G401.6 (cell line): ENCODE measurements at regions not wholly inside any gene's neighbourhood (a gene's known extent, or its start where the extent isn't known, plus 50 kb on each side); places are given as distances from the start of the nearest gene placed in this dataset.
"Not testable (repeated sequence)": the region's sequence is repeated elsewhere in the genome, so short reads cannot be mapped to it uniquely, and the experiment has no call there.

Experiments
- FAIRE-seq: peaks from 2 replicates; lab custom pipeline; 2012; peaks lifted over from hg19 to GRCh38; lab: Jason Lieb, UNC

- FAIRE-seq, result not testable (repeated sequence)
Observed at GRCh38 chr4:147246528-147246927, 234.4 kb upstream of the EDNRA start.

- FAIRE-seq, result no peak
Observed at GRCh38 chr4:147247579-147247978, 233.3 kb upstream of the EDNRA start.

DNA sequence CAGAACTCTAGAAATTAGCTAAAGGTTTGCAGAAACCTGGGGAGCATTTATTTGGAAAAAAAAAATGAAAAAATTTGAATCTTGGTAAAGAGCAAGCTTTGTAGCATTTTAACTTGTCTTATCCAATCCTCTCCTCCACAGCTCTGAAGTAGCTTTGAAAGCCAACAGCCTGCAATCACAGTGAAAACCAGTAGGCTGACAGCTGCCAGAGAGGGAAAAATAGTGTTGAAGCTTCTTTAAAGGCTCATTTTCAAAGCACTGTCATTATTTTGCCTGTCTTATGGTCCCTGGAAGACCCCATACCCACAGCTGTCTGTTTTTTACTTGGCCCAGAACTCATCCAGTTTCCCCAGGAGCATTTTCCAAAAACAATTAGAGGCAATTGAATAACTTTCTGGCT, 230.8 kb upstream of the EDNRA start:
- no peak for FAIRE-seq

DNA sequence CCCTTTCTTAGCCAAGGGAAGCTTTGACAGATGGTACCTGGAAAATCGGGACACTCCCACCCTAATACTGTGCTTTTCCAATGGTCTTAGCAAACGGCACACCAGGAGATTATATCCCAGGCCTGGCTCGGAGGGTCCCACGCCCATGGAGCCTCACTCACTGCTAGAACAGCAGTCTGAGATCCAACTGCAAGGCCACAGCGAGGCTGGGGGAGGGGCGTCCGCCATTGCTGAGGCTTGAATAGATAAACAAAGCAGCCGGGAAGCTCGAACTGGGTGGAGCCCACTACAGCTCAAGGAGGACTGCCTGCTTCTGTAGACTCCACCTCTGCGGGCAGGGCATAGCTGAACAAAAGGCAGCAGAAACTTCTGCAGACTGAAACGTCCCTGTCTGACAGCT, 225.6 kb upstream of the EDNRA start:
- FAIRE-seq, result not testable (repeated sequence)

- FAIRE-seq, result not testable (repeated sequence)
Observed at GRCh38 chr4:147259271-147259670, 221.6 kb upstream of the EDNRA start.

DNA sequence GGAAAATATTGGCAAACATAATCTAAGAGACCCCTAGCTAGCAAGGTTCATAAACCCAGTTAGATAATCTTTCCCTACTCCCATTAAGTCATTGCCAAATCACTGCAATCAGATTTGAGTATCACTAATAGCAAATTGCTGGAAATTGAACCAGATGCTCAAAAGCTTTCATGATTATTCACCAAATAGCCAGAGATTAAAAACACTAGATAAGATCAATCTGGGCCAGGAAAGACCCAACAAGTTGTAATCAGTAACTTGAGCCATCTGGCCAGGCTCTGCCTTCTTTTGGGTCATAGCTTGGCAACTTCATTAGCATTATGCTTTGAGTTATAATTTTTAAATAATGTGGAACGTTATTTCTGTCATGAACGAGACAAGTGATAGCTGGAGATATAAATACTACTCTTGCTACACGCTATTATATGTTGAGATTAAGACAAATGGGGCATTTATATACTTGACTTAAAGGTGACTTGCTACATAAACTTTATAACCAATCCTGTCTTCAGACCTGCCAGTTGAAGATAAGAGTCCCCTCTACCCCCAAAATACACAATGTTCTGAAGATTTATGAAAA, 196.6 kb upstream of the EDNRA start:
- FAIRE-seq, result no peak

DNA sequence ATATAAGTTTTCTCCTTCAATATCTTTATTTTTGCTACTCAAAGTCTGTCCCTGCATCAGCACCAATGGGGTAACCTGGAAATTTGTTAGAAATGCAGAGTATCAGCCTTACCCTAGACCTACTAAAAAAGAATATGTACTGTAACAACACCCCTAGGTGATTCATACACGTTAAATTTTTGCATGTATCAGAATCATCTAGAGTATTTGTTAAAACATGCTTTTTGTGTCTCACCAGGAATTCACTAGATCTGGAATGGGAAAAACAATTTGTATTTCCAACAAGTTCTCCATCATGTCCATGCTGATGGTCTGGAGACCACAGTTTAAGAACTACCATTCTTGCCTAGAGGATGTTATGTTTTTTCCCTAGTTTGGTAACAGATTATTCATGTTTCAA, 196.0 kb upstream of the EDNRA start:
- FAIRE-seq, result no peak

- FAIRE-seq, result no peak
Observed at GRCh38 chr4:147285751-147286150, 195.1 kb upstream of the EDNRA start.

DNA sequence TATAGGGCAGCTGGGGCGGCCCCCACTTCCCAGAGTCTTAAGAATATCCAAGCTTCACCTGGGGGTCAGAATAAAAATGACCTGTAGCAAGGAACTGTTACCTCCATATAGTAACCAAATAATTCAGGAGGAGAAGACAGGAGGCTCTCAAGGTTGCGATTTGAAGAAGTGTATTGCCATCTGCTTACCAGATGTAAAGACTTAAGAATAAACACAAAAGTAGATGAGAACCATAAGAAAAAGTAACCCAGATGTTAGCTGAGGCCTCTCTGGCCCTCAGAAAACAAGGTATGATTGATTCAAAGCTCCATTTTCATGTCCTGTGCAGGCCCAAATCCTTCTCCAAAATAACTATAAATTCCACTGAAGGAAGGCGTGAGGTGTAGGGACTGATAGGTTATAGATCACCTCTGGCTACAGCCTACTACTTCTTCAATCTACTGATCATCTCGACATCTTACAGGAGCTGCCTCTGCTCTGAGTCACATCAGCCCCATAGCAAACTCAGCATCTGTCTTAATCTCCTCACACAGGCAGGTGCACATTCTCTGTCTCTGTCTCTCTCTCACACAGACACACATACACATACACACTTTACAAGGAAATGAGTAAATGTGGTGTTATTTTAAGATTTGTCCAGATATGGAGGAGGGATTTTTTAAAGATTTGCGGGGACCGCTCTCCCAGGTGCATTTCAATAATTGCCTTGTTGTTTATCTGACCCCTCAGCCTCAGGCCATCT, 193.9 kb upstream of the EDNRA start:
- no peak for FAIRE-seq

DNA sequence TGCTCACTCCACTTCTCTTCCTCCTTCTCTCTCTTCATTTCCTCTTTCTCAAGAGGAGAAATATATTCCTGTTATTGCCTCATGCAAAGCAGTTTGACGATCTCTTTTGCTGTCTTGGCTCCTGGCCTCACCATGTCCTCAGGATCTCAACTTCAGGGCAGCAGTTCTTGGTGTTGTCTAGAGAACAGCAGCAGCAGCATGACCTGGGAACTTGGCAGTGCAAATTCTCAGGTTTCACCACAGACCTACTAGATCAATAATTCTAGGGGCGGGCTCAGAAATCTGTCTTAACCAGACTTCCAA, 193.4 kb upstream of the EDNRA start:
- no peak for FAIRE-seq

- FAIRE-seq, result no peak
Observed at GRCh38 chr4:147288512-147288911, 192.4 kb upstream of the EDNRA start.

DNA sequence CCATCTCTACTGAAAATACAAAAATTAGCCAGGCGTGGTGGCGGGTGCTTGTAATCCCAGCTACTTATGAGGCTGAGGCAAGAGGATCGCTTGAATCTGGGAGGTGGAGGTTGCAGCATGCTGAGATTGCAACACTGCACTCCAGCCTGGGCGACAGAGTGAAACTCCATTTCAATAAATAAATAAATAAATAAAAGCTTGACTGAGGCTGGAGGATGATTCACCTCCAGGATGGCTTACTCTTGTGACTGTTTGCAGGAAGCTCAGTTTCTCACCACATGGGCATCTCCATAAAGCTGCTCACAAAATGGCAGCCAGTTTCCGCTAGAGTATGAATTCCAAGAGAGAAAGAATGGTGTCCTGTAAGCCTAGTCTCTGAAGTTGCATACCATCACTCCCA, 191.7 kb upstream of the EDNRA start:
- FAIRE-seq, result no peak

- FAIRE-seq, result not testable (repeated sequence)
Observed at GRCh38 chr4:147292604-147293313, 188.1 kb upstream of the EDNRA start.

GRCh38 chr4:147293314-147293677, 187.6 kb upstream of the EDNRA start:
- FAIRE-seq, result not testable (repeated sequence)

DNA sequence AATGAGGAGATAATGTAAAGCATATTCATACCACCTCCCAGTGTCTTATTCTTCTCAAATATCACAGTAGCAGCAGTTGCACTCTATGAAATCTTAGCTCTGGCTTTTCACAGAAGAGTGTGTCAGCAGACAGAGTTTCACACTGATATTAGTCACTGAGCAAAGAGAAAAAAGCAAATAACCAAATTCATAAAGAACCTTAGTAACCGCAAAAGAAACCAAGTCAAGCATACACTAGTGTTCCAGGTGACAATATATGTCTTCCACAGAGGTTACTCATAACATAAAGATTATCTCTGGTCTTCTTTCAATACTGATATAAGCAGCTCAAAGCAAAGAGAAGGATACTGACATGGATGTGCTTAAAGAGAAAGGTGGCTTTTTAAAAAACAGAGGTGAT, 181.7 kb upstream of the EDNRA start:
- no peak for FAIRE-seq

DNA sequence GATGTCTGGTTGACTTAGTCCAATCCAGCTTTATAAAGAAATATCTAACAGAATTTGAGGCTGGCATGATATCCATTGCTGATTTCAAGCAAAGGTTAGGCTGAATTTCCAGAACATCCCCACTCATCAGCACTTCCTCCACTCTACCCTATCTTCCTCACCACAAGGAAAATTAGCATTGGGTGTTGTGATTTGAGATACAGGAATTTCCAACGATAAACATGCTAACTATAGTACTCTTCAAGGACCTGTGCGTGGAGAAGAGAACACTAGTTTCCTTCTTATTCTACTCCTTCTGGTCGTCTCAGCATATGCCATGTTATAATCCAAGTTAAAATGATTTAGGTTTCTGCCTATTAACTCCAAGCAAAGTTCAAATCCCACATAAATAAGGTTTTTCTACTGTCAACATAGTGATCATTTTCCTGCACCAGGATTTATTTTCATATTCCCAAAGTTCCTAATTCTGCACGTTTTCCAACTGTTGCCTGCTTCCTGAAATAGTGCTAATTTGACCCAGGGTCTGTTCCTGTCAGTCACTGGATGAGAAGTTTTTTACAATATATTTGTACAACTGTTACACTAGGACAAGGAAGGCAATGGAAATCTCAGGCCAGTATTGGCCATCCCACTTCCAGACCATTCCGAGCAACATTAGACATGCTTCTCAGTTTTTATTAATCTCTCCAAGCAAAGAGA, 177.6 kb upstream of the EDNRA start:
- no peak for FAIRE-seq

DNA sequence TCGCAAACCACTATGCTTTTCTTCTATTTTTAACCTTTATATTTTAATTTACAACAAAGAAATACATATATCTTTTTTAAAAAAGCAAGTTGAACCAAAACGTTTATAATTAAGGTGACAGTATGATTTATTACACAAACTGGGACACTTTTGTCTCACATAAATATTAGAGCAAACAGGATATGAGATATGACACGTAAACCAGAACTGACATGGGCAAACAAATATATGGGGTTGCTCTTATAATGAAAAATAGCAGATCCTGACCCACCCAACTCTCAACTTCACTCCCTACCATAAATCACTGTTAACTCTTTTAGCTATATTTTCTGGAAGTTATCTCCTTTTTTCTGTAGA, 177.0 kb upstream of the EDNRA start:
- no peak for FAIRE-seq

- no peak for FAIRE-seq
Observed at GRCh38 chr4:147307896-147308674, 172.8 kb upstream of the EDNRA start.

DNA sequence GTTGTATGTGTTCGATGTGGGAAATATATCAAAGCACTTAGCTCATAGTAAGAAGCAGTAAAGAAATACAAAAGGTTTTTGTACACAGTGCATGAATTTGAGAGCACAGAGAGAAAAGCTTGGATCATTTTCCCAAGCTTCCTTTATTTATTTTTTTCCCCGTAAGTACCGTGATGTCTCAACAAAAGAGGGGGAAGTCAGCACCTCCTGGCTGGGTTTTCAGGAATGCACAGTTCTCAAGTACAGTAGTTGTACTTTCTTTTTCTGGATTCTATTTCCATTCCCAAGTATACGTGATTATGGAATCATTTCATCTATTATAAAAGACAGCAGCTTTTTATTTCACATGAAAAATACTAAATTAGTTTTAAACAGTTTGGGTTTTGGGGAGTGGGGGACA, 171.5 kb upstream of the EDNRA start:
- no peak for FAIRE-seq

GRCh38 chr4:147310312-147310711, 170.6 kb upstream of the EDNRA start:
- no peak for FAIRE-seq

GRCh38 chr4:147311956-147312355, 168.9 kb upstream of the EDNRA start:
- no peak for FAIRE-seq

DNA sequence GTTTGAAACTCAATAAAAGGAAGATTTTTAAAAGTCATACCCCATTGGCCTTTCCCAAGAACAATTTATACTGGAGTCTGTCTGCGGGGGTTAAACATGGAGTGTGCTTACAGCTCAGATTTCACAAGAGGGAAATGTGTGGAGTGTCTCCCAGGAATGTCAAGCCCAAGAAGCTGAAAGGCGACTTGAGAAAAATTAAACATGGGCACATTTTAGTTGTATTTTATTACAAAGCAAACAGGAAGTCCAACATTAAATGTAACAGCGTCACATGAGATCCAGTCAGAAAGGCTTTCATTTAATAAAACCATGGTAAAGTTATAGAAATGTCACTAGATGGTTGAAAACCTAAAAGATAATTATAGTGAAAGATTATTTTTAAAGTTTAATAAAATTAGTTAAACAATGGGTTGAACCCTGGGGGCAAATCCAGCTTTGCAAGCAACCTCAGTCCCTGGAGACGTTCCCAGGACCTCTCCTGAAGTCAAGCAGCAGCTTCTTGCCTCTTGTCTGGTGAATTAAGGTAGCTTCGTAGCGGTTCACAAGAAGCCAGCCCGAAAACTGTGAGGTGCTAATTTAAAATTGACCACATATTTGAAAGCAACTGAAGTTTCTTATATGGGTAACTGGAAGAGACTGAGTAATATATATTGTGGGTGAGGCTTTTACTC, 168.4 kb upstream of the EDNRA start:
- FAIRE-seq, result no peak
